GDM1 (cell line): ENCODE measurements at regions not wholly inside any gene's neighbourhood (a gene's known extent, or its start where the extent isn't known, plus 50 kb on each side); places are given as distances from the start of the nearest gene placed in this dataset.
"Not testable (repeated sequence)": the region's sequence is repeated elsewhere in the genome, so short reads cannot be mapped to it uniquely, and the experiment has no call there.

Experiments used
- DNase-seq: peaks from one replicate; lab custom pipeline; 2025; lab: John Stamatoyannopoulos, UW

DNA sequence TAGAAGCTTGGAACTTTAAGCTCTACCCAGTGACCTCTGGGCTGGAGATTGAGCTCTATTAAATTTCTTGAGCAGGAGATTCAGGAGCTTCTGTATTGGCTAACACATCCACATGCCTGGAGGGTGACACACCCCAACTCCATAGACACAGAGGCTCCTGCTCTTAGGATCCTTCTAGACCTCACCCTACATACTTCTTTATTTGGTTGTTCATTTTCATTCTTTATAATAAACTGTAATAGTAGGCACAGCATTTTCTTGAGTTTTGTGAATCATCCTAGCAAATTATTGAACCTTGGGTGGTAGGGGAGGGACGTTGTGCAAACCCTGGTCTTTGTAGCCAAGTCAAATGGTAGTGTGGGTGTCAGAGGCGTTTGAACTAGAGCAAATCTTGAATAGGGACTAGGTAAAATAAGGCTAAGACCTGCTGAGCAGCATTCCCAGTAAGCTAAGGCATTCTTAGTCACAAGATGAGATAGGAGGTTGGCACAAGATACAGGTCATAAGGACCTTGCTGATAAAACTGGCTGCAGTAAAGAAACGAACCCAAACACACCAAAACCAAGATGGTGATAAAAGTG lies 323.8 kb upstream of the GALNT5 start:
- DNase-seq = no peak

DNA sequence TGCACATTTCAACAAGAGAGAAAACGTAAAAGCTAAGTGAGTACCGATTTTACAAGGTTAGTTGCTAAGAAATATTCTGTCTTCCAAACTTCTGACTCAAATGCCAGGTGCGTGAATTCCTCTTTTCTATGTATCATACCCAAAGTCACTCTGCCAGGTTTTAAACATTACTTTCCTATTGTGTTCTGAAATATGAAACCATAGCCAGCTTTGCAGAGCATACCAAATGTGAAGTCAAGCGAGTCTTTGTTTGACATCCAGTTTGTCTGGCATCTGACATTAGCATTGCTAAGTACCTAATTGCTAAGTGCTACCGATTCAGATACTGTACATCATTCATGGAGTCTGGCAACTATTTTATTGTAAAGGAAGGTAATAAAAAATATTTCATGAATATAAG lies 321.9 kb upstream of the GALNT5 start:
- DNase-seq = no peak

- no peak for DNase-seq
Measured at GRCh38 chr2:156937430-156937829, 320.1 kb upstream of the GALNT5 start.

GRCh38 chr2:156944871-156945270 lies 312.6 kb upstream of the GALNT5 start:
- DNase-seq = no peak

DNA sequence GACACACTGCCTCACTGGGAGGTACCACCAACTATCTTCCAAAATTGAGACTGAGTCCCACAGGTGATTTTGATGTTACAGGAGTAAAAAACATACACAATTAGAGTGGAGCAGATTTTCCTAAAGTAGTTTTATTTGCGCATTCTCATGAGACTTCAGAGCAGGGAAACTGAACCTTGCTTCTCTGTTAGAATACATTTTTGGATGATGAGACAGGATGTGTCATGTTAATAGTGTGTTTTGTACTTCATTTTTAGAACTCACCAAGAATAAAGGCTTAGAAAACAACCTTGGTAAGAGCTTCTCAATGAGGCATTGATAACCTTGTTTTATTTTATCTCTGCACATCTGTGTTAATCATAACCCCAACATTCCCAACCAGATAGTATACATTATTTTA lies 310.2 kb upstream of the GALNT5 start:
- DNase-seq = no peak

GRCh38 chr2:156955701-156956100 lies 301.8 kb upstream of the GALNT5 start:
- no peak for DNase-seq

GRCh38 chr2:156956161-156956560 lies 301.3 kb upstream of the GALNT5 start:
- DNase-seq = no peak

DNA sequence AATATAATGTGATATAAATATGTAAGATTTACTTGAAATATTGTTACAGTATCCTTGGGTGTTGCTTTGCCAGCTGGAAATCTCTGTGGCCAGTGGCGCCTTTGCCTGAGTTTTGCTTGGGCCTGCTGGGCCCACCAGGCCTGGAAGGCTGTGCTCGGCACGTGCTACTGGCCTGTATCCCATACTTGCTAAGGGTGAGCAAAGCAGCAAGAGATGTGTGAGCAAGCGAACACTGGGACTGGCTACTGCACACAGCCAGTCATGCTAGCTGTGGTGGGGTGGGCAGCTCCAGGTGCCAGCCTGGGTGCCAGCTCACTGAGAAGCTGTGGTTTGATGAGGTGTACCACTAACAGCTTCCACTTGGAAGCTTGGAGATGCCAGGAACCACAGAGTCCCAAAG lies 299.1 kb upstream of the GALNT5 start:
- DNase-seq = no peak

- DNase-seq = no peak
Measured at GRCh38 chr2:156959481-156959880, 298.0 kb upstream of the GALNT5 start.

GRCh38 chr2:156982615-156983014 lies 274.9 kb upstream of the GALNT5 start:
- no peak for DNase-seq

GRCh38 chr2:156986339-156986988 lies 271.0 kb upstream of the GALNT5 start:
- DNase-seq = no peak

DNA sequence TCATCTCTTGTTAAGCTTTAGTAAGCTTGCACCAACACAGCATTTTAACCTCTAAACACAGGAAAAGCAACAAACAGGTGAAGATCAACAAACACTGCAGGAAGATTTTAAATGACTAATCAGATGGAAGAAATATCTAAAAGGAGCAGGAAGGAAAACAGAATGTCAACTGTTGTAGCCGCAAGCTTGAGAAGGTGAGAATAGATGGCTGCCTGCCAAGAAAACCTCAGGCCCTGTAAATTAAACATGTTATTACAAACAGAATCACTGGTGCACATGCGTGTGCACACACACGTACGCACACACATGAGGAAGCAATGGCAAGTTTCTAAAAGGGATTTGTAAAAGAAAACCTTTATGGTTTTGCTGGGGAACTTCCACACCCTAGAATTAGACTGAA lies 257.8 kb upstream of the GALNT5 start:
- DNase-seq = no peak

GRCh38 chr2:157004789-157005188 lies 252.7 kb upstream of the GALNT5 start:
- DNase-seq = no peak

GRCh38 chr2:157015015-157015575 lies 242.4 kb upstream of the GALNT5 start:
- no peak for DNase-seq

GRCh38 chr2:157023264-157023663 lies 234.2 kb upstream of the GALNT5 start:
- not testable (repeated sequence) for DNase-seq

DNA sequence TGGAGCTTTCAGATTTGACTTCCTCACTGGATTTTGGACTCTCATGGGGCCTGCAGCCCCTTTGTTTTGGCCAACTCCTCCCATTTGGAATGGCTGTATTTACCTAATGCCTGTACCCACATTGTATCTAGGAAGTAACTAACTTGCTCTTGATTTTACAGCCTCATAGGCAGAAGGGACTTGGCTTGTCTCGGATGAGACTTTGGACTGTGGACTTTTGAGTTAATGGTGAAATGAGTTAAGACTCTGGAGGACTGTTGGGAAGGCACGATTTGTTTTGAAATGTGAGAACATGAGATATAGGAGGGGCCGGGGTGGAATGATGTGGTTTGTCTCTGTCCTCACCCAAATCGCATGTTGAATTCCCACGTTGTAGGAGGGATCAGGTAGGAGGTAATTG lies 233.4 kb upstream of the GALNT5 start:
- no peak for DNase-seq

DNA sequence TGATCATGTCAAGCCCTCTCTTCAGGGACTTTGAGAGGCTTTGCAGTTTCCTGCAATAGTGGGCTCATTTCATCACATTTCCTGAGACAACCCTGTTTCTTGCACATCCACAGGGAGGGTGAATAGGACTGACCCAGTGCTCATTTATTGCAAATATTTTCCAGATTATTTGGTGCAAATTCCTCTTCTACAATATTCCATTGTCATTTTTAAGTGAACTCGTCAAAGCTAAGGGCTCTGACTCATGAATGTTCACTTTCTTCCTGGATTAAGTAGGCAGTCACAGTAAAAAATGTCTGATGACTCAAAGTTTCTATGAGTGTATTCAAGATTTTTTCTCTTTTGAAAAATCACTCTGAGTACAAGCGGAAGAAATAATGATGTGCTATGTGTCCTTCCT lies 225.5 kb upstream of the GALNT5 start:
- DNase-seq = no peak

GRCh38 chr2:157036726-157037125 lies 220.8 kb upstream of the GALNT5 start:
- DNase-seq = no peak

- DNase-seq = no peak
Measured at GRCh38 chr2:157043786-157044185, 213.7 kb upstream of the GALNT5 start.

DNA sequence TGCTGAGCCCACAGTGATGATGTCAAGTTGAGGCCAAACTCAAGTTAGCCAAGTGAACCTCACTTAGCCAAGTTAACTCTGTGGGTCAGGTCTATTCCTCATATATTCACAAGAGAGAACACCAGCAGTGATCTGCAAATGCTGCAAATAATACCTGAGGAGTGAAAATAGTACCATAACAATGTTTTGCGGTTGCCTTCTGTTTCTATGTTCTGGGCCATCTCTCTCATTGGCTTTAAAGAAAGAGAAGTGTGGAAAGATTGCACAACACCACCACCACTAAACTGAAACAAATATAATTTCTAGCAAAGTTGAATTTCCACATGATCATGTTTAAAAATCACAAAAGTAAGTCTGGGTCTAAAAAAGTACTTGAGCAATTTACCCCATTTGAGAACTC lies 211.1 kb upstream of the GALNT5 start:
- DNase-seq = no peak

DNA sequence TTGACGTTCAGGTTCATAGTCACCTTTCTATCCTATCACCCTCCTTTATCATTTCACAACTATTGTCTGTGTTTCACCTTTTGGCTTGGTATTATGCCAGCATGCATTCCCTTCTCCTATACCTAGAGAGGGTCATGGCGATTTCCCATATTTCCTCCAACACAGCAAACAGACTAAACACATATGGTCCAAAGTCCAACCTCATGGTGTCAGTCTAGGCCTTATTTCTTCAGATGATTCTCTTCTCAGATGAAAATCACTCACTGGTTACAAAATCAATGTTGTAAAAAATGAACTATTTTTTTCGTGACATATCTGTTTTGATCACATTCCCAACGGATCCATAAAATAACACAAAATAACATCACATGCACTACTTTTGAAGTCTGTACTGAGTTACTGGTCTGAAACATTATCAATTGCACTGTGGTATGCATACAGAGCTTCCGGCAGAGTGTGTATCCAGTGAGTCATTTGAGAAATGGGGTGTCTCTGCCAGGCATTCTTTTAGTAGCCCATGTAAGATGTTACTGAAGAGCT lies 204.8 kb upstream of the GALNT5 start:
- DNase-seq = no peak

- DNase-seq = no peak
Measured at GRCh38 chr2:157053876-157054275, 203.6 kb upstream of the GALNT5 start.

DNA sequence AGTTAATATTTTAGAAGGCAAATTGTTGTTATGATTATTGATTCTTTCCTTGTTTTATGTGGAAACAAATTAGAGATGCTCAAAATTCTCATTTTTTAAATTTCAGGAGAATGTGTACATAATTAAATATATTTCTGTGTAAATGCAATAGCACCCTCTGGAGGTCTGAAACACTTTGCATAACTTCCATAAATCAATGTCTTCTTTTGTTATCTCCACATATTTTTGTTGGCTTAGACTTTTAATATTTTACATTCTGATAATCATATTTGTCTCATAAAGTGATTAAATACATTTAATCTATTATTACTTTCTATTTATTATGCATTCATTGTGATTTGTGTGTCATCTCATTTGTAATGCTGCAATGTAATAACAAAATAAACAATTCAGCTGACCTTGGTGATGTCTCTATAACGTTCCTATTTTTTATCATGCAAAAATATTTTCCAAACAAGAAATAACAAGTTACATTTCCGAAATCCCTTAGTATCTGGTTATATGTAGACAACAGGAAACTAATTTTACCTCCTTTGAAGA lies 201.8 kb upstream of the GALNT5 start:
- no peak for DNase-seq
